ENCODE measurements at regions not wholly inside any gene's neighbourhood (a gene's known extent, or its start where the extent isn't known, plus 50 kb on each side); places are given as distances from the start of the nearest gene placed in this dataset.

DNA sequence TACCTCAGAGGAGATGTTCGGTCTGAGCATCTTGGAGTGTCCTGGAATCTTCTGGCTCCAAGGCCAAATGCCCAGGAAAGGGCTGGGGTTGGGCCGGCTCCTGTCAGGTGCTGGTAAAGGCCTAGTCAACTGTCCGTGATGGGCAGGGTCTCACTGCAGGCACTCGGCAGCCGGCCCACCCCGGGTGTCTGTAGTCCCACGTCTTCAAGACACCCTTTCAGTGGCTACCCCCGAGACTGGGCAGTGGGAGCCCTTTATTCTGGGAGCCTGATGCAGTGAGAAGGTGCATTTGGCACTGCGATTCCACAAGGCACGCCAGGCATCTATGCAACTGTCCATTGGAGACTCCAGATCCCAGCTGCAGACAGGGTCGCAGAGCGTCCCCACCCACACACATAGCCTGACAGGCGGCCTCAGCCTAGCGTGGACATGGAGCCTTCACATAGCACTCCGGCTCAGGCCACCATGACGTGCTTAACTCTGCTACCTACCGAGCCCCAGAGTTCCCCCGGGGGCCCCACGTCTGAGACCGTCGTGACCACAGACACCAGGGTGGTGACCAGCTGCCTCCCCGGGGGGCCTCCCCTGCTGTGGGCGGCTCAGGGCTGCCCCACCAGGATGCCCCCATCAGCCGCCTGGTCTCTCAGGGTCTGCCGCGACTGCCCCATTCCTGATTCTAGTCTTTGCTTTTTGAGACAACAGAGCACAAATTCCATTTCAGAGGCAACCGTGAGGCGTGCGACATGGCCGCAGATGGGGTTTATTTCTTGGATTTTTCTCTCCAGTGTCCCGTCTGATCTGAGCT, 331.8 kb upstream of the SFSWAP start:
- no peaks in the 10 kb centered on the region for H4K20me1 ChIP-seq (ENCODE audit: insufficient read depth, low read length)
- ATAC-seq (ENCODE audit: low read depth) (no peak), DNase-seq (no peak)
- no peak overlapping the region for H2BK20ac ChIP-seq (ENCODE audit: low read depth, low read length)
- no peak overlapping the region for H3K14ac ChIP-seq (replicated peaks; ENCODE audit: low read depth, low read length)
- H2AK5ac ChIP-seq (ENCODE audit: low read depth, low read length), result no peak overlapping the region
- WGBS, 2 experiments (ENCODE audit: extremely low coverage in 2 of 2, insufficient read length in 1 of 2), result 46% methylated on average over 20 of the region's 31 CpGs; no CpG with 5 or more reads in 1 of the 2 experiments
- H3K9me3 ChIP-seq (ENCODE audit: control insufficient read depth, insufficient read depth, low read length), result peaks cover 47% of the 10 kb centered on the region
- H3K79me1 ChIP-seq (ENCODE audit: low read depth in 1 of 2, low read length in 2 of 2), result no peaks in the 10 kb centered on the region
- TF ChIP-seq CHD1 (IDR thresholded peaks at IDR 0.05; ENCODE audit: low read depth, low read length) (no peak), RCOR1 (IDR thresholded peaks at IDR 0.05; ENCODE audit: insufficient replicate concordance, low read length) (no peak), FOS (IDR thresholded peaks at IDR 0.05; ENCODE audit: low read depth, low read length) (no peak), SMC3 (IDR thresholded peaks at IDR 0.05; ENCODE audit: low read depth, low read length) (no peak), BHLHE40 (IDR thresholded peaks at IDR 0.05; ENCODE audit: low read depth, low read length) (no peak), MXI1 (IDR thresholded peaks at IDR 0.05; ENCODE audit: borderline replicate concordance, low read depth, low read length) (no peak), MAFK (IDR thresholded peaks at IDR 0.05; ENCODE audit: low read depth, low read length) (no peak), RFX5 (IDR thresholded peaks at IDR 0.05; ENCODE audit: low read depth, low read length) (no peak), CEBPB (IDR thresholded peaks at IDR 0.05; ENCODE audit: low read depth, low read length) (no peak), RAD21 (IDR thresholded peaks at IDR 0.05; ENCODE audit: low read length) (no peak), POLR2A (IDR thresholded peaks at IDR 0.05; ENCODE audit: low read depth, low read length) (no peak), NFE2L2 (IDR thresholded peaks at IDR 0.05; ENCODE audit: low read depth, low read length) (no peak), MAZ (IDR thresholded peaks at IDR 0.05; ENCODE audit: borderline replicate concordance, low read depth, low read length) (no peak)
- TF ChIP-seq, protein P1, sequence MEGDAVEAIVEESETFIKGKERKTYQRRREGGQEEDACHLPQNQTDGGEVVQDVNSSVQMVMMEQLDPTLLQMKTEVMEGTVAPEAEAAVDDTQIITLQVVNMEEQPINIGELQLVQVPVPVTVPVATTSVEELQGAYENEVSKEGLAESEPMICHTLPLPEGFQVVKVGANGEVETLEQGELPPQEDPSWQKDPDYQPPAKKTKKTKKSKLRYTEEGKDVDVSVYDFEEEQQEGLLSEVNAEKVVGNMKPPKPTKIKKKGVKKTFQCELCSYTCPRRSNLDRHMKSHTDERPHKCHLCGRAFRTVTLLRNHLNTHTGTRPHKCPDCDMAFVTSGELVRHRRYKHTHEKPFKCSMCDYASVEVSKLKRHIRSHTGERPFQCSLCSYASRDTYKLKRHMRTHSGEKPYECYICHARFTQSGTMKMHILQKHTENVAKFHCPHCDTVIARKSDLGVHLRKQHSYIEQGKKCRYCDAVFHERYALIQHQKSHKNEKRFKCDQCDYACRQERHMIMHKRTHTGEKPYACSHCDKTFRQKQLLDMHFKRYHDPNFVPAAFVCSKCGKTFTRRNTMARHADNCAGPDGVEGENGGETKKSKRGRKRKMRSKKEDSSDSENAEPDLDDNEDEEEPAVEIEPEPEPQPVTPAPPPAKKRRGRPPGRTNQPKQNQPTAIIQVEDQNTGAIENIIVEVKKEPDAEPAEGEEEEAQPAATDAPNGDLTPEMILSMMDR (conservative IDR thresholded peaks at IDR 0.05; ENCODE audit: low read depth, low read length), result no peak
- TF ChIP-seq, protein P2, sequence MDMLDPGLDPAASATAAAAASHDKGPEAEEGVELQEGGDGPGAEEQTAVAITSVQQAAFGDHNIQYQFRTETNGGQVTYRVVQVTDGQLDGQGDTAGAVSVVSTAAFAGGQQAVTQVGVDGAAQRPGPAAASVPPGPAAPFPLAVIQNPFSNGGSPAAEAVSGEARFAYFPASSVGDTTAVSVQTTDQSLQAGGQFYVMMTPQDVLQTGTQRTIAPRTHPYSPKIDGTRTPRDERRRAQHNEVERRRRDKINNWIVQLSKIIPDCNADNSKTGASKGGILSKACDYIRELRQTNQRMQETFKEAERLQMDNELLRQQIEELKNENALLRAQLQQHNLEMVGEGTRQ (IDR thresholded peaks at IDR 0.05; ENCODE audit: low read depth, low read length), result no peak
- TF ChIP-seq, protein P3, sequence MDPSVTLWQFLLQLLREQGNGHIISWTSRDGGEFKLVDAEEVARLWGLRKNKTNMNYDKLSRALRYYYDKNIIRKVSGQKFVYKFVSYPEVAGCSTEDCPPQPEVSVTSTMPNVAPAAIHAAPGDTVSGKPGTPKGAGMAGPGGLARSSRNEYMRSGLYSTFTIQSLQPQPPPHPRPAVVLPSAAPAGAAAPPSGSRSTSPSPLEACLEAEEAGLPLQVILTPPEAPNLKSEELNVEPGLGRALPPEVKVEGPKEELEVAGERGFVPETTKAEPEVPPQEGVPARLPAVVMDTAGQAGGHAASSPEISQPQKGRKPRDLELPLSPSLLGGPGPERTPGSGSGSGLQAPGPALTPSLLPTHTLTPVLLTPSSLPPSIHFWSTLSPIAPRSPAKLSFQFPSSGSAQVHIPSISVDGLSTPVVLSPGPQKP (IDR thresholded peaks at IDR 0.05; ENCODE audit: borderline replicate concordance, low read depth, low read length), result no peak
- H3K4me3 ChIP-seq (ENCODE audit: insufficient read depth, low read depth, low read length), result no peak overlapping the region
- dilution Hi-C loops (cut with HindIII; ENCODE audit: low sequenced_read_pairs, unreplicated experiment), result no loop called here
- no peak overlapping the region for H3K27ac ChIP-seq (ENCODE audit: insufficient read depth, low read length)
- ChIA-PET CTCF (no interaction called here), POLR2A (ENCODE audit: unreplicated experiment) (no interaction called here)
- H2BK15ac ChIP-seq (ENCODE audit: low read depth, low read length), result no peak overlapping the region
- H3K9ac ChIP-seq (ENCODE audit: low read depth, low read length), result no peak overlapping the region
- H3K36me3 ChIP-seq (ENCODE audit: control insufficient read depth, insufficient read depth, low read length), result no peaks in the 10 kb centered on the region
- H3K4ac ChIP-seq (ENCODE audit: low read depth, low read length), result no peak overlapping the region
- in situ Hi-C loops (cut with MboI; ENCODE audit: low sequenced_read_pairs), result no loop called here
- H2AFZ ChIP-seq (replicated peaks; ENCODE audit: low read length, poor library complexity), result no peak overlapping the region
- H2BK120ac ChIP-seq (ENCODE audit: low read depth, low read length), result no peak overlapping the region
- H4K91ac ChIP-seq (ENCODE audit: insufficient read depth, low read depth, low read length), result no peak overlapping the region
- H3K4me2 ChIP-seq (ENCODE audit: low read depth, low read length), result no peak overlapping the region
- no peak overlapping the region for H2AK9ac ChIP-seq (replicated peaks; ENCODE audit: low read depth, low read length, poor library complexity)
- no peak overlapping the region for H2BK5ac ChIP-seq (ENCODE audit: low read depth, low read length, poor library complexity, severe bottlenecking)
- H3K56ac ChIP-seq (ENCODE audit: extremely low read depth, insufficient read depth, low read length), result no peak overlapping the region
- intact Hi-C loops (cut with micrococcal nuclease), result no loop called here
- H4K5ac ChIP-seq (ENCODE audit: low read depth, low read length), result no peak overlapping the region
- H4K8ac ChIP-seq (ENCODE audit: low read depth in 2 of 2, low read length in 2 of 2), result no peak overlapping the region
- no peaks in the 10 kb centered on the region for H3K9me1 ChIP-seq (ENCODE audit: insufficient read depth, low read length)
- H3K18ac ChIP-seq (ENCODE audit: low read depth, low read length), result no peak overlapping the region
- no peaks in the 10 kb centered on the region for H3K4me1 ChIP-seq (ENCODE audit: control insufficient read depth, insufficient read depth, low read length)
- H3K23ac ChIP-seq (ENCODE audit: low read depth, low read length), result no peak overlapping the region
- no TSS peak for BruUV-seq (replicated peaks)
- H3K27me3 ChIP-seq (ENCODE audit: control insufficient read depth, insufficient read depth, low read length), result no peaks in the 10 kb centered on the region

Data from IMR-90 (cell line).